GM23338 (cell line): ENCODE measurements at regions not wholly inside any gene's neighbourhood (a gene's known extent, or its start where the extent isn't known, plus 50 kb on each side); places are given as distances from the start of the nearest gene placed in this dataset.

ENCODE experiments used
- ATAC-seq: fragments of 200-7000 bp; cut with Tn5 transposase; 3 replicates; pipeline ENCODE4 v1.9.1; 2020
- DNase-seq: peaks from one replicate; pipeline ENCODE4 v3.0.0-alpha.2; 2015; ENCODE audit warnings: low spot score
- H2AFZ ChIP-seq: fragments of 200-600 bp; sonication (generic); 2 replicates; pipeline ENCODE4 v1.8.0; 2016; ENCODE audit warnings: antibody characterized with exemption, mild to moderate bottlenecking, moderate library complexity
- H3F3A ChIP-seq: fragments of 200-600 bp; sonication (generic); replicated peaks from 2 replicates; pipeline ENCODE4 v1.8.0; 2017; ENCODE audit warnings: antibody characterized with exemption, mixed run types, low read depth
- H3K27ac ChIP-seq: fragments of 200-600 bp; sonication (generic); 2 replicates; pipeline ENCODE4 v1.6.1; 2016; ENCODE audit warnings: low read depth
- H3K27me3 ChIP-seq: fragments of 200-600 bp; sonication (generic); 2 replicates; pipeline ENCODE4 v1.8.0; 2016; ENCODE audit warnings: mild to moderate bottlenecking, mixed run types, moderate library complexity; ENCODE audit not compliant: insufficient read depth
- H3K36me3 ChIP-seq: fragments of 200-600 bp; sonication (generic); 2 replicates; pipeline ENCODE4 v1.8.0; 2016; ENCODE audit warnings: mild to moderate bottlenecking; ENCODE audit not compliant: insufficient read depth
- H3K4me1 ChIP-seq: fragments of 200-600 bp; sonication (generic); 2 replicates; pipeline ENCODE4 v1.8.0; 2016; ENCODE audit warnings: mild to moderate bottlenecking, moderate library complexity; ENCODE audit not compliant: insufficient read depth
- H3K4me2 ChIP-seq: fragments of 200-600 bp; sonication (generic); 2 replicates; pipeline ENCODE4 v1.7.1; 2017; ENCODE audit warnings: mixed run types
- H3K4me3 ChIP-seq: fragments of 200-600 bp; sonication (generic); 2 replicates; pipeline ENCODE4 v1.6.1; 2016; ENCODE audit warnings: mixed run types
- H3K79me2 ChIP-seq: fragments of 200-600 bp; sonication (generic); replicated peaks from 2 replicates; pipeline ENCODE4 v1.8.0; 2017; ENCODE audit warnings: mild to moderate bottlenecking; ENCODE audit not compliant: insufficient read depth
- H3K9me2 ChIP-seq: fragments of 200-600 bp; sonication (generic); 2 replicates; pipeline ENCODE4 v1.8.0; 2017; ENCODE audit not compliant: insufficient read depth
- H4K20me1 ChIP-seq: fragments of 200-600 bp; sonication (generic); replicated peaks from 2 replicates; pipeline ENCODE4 v1.8.0; 2017; ENCODE audit warnings: mild to moderate bottlenecking; ENCODE audit not compliant: insufficient read depth
- H3K27ac Mint-ChIP-seq: 2 replicates; pipeline ENCODE4 v1.8.0; 2020; ENCODE audit warnings: inconsistent platforms, mild to moderate bottlenecking, moderate library complexity, mixed read lengths
- H3K27me3 Mint-ChIP-seq: 3 replicates; pipeline ENCODE4 v1.8.0; 2022; ENCODE audit warnings: low read depth, mild to moderate bottlenecking, moderate library complexity, mixed read lengths, inconsistent platforms; ENCODE audit not compliant: insufficient read depth, poor library complexity
- H3K36me3 Mint-ChIP-seq: 3 replicates; pipeline ENCODE4 v1.8.0; 2021; ENCODE audit warnings: low read depth, mild to moderate bottlenecking, inconsistent platforms, moderate library complexity, mixed read lengths
- H3K4me1 Mint-ChIP-seq: 3 replicates; pipeline ENCODE4 v1.8.0; 2020; ENCODE audit warnings: mild to moderate bottlenecking, inconsistent platforms, mixed read lengths
- H3K4me3 Mint-ChIP-seq: 3 replicates; pipeline ENCODE4 v1.8.0; 2021; ENCODE audit warnings: moderate library complexity, mild to moderate bottlenecking, inconsistent platforms, mixed read lengths
- H3K9me3 Mint-ChIP-seq: 3 replicates; pipeline ENCODE4 v1.8.0; 2020; ENCODE audit warnings: moderate library complexity, mild to moderate bottlenecking, inconsistent platforms, mixed read lengths
- CREB1 ChIP-seq: fragments of 250-450 bp; sonication (Bioruptor Pico); IDR thresholded peaks from 2 replicates; pipeline ENCODE4 v1.5.0; 2020; ENCODE audit warnings: low read depth, mild to moderate bottlenecking, moderate library complexity
- EZH2 ChIP-seq: fragments of 200-600 bp; sonication (generic); IDR thresholded peaks from one replicate; pipeline ENCODE4 v1.8.0; 2017; ENCODE audit warnings: antibody characterized with exemption, mild to moderate bottlenecking, low read depth; ENCODE audit not compliant: unreplicated experiment
- EZH2phosphoT487 ChIP-seq: fragments of 200-600 bp; sonication (generic); IDR thresholded peaks from one replicate; pipeline ENCODE4 v1.8.1; 2018; ENCODE audit warnings: antibody characterized with exemption; ENCODE audit not compliant: unreplicated experiment
- NANOG ChIP-seq: IDR thresholded peaks from 2 replicates; pipeline ENCODE4 v1.6.1; 2016; ENCODE audit warnings: antibody characterized with exemption, borderline replicate concordance
- REST ChIP-seq: IDR thresholded peaks from one replicate; pipeline ENCODE4 v1.6.1; 2018; ENCODE audit warnings: antibody characterized with exemption; ENCODE audit not compliant: unreplicated experiment
- STAT1 ChIP-seq: IDR thresholded peaks from one replicate; pipeline ENCODE4 v1.6.1; 2016; ENCODE audit warnings: antibody characterized with exemption; ENCODE audit not compliant: unreplicated experiment
- ZNF114 ChIP-seq: fragments of 250-450 bp; sonication (Bioruptor Pico); IDR thresholded peaks from 2 replicates; pipeline ENCODE4 v1.5.0; 2020; ENCODE audit warnings: mild to moderate bottlenecking, moderate library complexity
- ZNF331 ChIP-seq: fragments of 250-450 bp; sonication (Bioruptor Pico); IDR thresholded peaks from 2 replicates; pipeline ENCODE4 v1.5.0; 2020; ENCODE audit warnings: low read depth, mild to moderate bottlenecking, moderate library complexity
- TF ChIP-seq, protein P1 (sequence below), 2 experiments: fragments of 200-600 bp in 1 of 2; sonication (generic) in 1 of 2; conservative IDR thresholded peaks; 2 replicates each; pipeline versions ENCODE4 v1.5.1 to v1.6.1; 2016 to 2017; ENCODE audit warnings: antibody characterized with exemption in 2 of 2, low read depth in 2 of 2, mild to moderate bottlenecking in 2 of 2, moderate library complexity in 1 of 2
- TF ChIP-seq, protein P2 (sequence below): fragments of 250-450 bp; sonication (Bioruptor Pico); IDR thresholded peaks from 2 replicates; pipeline ENCODE4 v1.5.0; 2020; ENCODE audit warnings: mild to moderate bottlenecking, moderate library complexity

DNA sequence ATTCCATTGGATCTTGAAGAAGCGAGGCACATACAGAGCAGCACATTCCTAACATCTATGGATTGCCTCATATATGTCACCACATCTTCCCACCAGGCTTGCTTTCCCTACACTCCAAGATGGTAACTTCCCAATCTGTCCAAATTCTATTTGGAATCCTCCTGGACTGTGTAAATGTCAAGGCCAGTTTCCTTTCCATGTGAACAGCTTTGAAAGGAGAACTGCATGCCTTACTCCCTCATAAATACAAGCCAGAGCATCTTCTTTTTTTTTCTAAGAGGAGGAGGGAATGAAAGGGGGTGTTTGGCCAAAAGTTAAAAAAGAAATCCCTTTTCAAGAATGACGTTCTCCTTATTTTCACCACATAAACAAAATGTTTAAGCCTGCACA lies 103.8 kb upstream of the OSR1 start:
- Histone ChIP-seq H3K9me2 (peaks cover 13% of the 10 kb centered on the region; the same call in 1 of the 2 replicates), H4K20me1 (no peaks in the 10 kb centered on the region), H2AFZ (no peak overlapping the region), H3F3A (no peaks in the 10 kb centered on the region), H3K27ac (no peak overlapping the region), H3K4me3 (no peak overlapping the region), H3K79me2 (no peaks in the 10 kb centered on the region), H3K36me3 (no peaks in the 10 kb centered on the region), H3K4me2 (peak overlapping the region; percentile 60; the same call in 1 of the 2 replicates), H3K27me3 (no peaks in the 10 kb centered on the region), H3K4me1 (peaks cover 29% of the 10 kb centered on the region)
- Mint-ChIP-seq H3K27ac (no peak overlapping the region), H3K9me3 (peaks cover 10% of the 10 kb centered on the region; the same call in 1 of the 3 replicates), H3K4me1 (peaks cover 46% of the 10 kb centered on the region), H3K4me3 (no peak overlapping the region), H3K27me3 (peaks cover 3% of the 10 kb centered on the region), H3K36me3 (peaks cover 8% of the 10 kb centered on the region; the same call in 1 of the 3 replicates)
- TF ChIP-seq EZH2phosphoT487 (no peak), ZNF114 (CRISPR knock-in tag) (no peak), REST (no peak), NANOG (no peak), EZH2 (no peak), ZNF331 (CRISPR knock-in tag) (no peak), CREB1 (CRISPR knock-in tag) (no peak), STAT1 (no peak)
- TF ChIP-seq, protein P1, sequence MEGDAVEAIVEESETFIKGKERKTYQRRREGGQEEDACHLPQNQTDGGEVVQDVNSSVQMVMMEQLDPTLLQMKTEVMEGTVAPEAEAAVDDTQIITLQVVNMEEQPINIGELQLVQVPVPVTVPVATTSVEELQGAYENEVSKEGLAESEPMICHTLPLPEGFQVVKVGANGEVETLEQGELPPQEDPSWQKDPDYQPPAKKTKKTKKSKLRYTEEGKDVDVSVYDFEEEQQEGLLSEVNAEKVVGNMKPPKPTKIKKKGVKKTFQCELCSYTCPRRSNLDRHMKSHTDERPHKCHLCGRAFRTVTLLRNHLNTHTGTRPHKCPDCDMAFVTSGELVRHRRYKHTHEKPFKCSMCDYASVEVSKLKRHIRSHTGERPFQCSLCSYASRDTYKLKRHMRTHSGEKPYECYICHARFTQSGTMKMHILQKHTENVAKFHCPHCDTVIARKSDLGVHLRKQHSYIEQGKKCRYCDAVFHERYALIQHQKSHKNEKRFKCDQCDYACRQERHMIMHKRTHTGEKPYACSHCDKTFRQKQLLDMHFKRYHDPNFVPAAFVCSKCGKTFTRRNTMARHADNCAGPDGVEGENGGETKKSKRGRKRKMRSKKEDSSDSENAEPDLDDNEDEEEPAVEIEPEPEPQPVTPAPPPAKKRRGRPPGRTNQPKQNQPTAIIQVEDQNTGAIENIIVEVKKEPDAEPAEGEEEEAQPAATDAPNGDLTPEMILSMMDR (conservative IDR thresholded peaks at IDR 0.05; ENCODE audit: low read depth in 2 of 2) = no peak
- TF ChIP-seq, protein P2, sequence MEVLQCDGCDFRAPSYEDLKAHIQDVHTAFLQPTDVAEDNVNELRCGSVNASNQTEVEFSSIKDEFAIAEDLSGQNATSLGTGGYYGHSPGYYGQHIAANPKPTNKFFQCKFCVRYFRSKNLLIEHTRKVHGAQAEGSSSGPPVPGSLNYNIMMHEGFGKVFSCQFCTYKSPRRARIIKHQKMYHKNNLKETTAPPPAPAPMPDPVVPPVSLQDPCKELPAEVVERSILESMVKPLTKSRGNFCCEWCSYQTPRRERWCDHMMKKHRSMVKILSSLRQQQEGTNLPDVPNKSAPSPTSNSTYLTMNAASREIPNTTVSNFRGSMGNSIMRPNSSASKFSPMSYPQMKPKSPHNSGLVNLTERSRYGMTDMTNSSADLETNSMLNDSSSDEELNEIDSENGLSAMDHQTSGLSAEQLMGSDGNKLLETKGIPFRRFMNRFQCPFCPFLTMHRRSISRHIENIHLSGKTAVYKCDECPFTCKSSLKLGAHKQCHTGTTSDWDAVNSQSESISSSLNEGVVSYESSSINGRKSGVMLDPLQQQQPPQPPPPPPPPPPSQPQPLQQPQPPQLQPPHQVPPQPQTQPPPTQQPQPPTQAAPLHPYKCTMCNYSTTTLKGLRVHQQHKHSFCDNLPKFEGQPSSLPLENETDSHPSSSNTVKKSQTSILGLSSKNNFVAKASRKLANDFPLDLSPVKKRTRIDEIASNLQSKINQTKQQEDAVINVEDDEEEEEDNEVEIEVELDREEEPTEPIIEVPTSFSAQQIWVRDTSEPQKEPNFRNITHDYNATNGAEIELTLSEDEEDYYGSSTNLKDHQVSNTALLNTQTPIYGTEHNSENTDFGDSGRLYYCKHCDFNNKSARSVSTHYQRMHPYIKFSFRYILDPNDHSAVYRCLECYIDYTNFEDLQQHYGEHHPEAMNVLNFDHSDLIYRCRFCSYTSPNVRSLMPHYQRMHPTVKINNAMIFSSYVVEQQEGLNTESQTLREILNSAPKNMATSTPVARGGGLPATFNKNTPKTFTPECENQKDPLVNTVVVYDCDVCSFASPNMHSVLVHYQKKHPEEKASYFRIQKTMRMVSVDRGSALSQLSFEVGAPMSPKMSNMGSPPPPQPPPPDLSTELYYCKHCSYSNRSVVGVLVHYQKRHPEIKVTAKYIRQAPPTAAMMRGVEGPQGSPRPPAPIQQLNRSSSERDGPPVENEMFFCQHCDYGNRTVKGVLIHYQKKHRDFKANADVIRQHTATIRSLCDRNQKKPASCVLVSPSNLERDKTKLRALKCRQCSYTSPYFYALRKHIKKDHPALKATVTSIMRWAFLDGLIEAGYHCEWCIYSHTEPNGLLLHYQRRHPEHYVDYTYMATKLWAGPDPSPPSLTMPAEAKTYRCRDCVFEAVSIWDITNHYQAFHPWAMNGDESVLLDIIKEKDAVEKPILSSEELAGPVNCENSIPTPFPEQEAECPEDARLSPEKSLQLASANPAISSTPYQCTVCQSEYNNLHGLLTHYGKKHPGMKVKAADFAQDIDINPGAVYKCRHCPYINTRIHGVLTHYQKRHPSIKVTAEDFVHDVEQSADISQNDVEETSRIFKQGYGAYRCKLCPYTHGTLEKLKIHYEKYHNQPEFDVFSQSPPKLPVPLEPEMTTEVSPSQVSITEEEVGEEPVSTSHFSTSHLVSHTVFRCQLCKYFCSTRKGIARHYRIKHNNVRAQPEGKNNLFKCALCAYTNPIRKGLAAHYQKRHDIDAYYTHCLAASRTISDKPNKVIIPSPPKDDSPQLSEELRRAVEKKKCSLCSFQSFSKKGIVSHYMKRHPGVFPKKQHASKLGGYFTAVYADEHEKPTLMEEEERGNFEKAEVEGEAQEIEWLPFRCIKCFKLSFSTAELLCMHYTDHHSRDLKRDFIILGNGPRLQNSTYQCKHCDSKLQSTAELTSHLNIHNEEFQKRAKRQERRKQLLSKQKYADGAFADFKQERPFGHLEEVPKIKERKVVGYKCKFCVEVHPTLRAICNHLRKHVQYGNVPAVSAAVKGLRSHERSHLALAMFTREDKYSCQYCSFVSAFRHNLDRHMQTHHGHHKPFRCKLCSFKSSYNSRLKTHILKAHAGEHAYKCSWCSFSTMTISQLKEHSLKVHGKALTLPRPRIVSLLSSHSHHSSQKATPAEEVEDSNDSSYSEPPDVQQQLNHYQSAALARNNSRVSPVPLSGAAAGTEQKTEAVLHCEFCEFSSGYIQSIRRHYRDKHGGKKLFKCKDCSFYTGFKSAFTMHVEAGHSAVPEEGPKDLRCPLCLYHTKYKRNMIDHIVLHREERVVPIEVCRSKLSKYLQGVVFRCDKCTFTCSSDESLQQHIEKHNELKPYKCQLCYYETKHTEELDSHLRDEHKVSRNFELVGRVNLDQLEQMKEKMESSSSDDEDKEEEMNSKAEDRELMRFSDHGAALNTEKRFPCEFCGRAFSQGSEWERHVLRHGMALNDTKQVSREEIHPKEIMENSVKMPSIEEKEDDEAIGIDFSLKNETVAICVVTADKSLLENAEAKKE (CRISPR knock-in tag) = no peak
- ATAC-seq (no peak), DNase-seq (no peak)
